Lower leg skin (tissue), 4 donors: ENCODE measurements at regions not wholly inside any gene's neighbourhood (a gene's known extent, or its start where the extent isn't known, plus 50 kb on each side); places are given as distances from the start of the nearest gene placed in this dataset.

Experiments
- DNase-seq, 2 donors: peaks; one replicate each; pipeline ENCODE4 v3.0.0-alpha.2; 2019; ENCODE audit warnings: low spot score in 2 of 2
- H3K4me3 ChIP-seq: fragments of 200-600 bp; sonication (generic); 2 replicates; pipeline ENCODE4 v1.5.1; 2017; ENCODE audit warnings: mild to moderate bottlenecking, low read depth; ENCODE audit not compliant: poor library complexity, severe bottlenecking
- CTCF ChIP-seq, 3 donors: fragments of 450-650 bp; IDR thresholded peaks; one replicate each; pipeline ENCODE4 v1.5.1; 2016; ENCODE audit warnings: antibody characterized with exemption in 3 of 3, mild to moderate bottlenecking in 3 of 3, moderate library complexity in 2 of 3
- POLR2A ChIP-seq, 2 donors: fragments of 450-650 bp; IDR thresholded peaks; one replicate each; pipeline ENCODE4 v1.6.1; 2016 to 2017; ENCODE audit warnings: antibody characterized with exemption in 2 of 2, mild to moderate bottlenecking in 1 of 2, moderate library complexity in 1 of 2
- WGBS, 2 donors: methylation state at CpG; one replicate each; pipeline ENCODE4 v1.1.5; 2018; 5-methylcytosine and 5-hydroxymethylcytosine counted together
- intact Hi-C: fragments of 100-400 bp; cut with DNase I; formaldehyde crosslinking; loops from one replicate; pipeline ENCODE4 v1.15.0; 2023; ENCODE audit warnings: low total_unique reads

GRCh38 chr13:64962404-64962803, 2267.7 kb downstream of the PCDH9 start:
- H3K4me3 ChIP-seq, result no peak overlapping the region
- DNase-seq, result no peak
- intact Hi-C loops, result no loop called here
- WGBS, 2 donors, result 70 to 90% methylated on average over 1 of the region's 1 CpG
- TF ChIP-seq CTCF (IDR thresholded peaks at IDR 0.05) (no peak), POLR2A (IDR thresholded peaks at IDR 0.05) (no peak)

- no peak for DNase-seq
- H3K4me3 ChIP-seq, result no peak overlapping the region
- 96% methylated on average over 15 of the region's 15 CpGs for WGBS, 2 donors
- intact Hi-C loops, result no loop called here
- no peak for TF ChIP-seq POLR2A (IDR thresholded peaks at IDR 0.05)
- no peak for TF ChIP-seq CTCF (IDR thresholded peaks at IDR 0.05)
Measured at GRCh38 chr13:64959276-64959675, 2270.9 kb downstream of the PCDH9 start.

GRCh38 chr13:64958106-64958505, 2272.0 kb downstream of the PCDH9 start:
- WGBS, 2 donors, result 88 to 91% methylated on average over 14 to 16 of the region's 16 CpGs
- intact Hi-C loops, result no loop called here
- DNase-seq, result no peak
- TF ChIP-seq POLR2A (IDR thresholded peaks at IDR 0.05) (no peak), CTCF (IDR thresholded peaks at IDR 0.05) (no peak)
- H3K4me3 ChIP-seq, result no peak overlapping the region

- DNase-seq, result no peak
- no peak for TF ChIP-seq CTCF (IDR thresholded peaks at IDR 0.05)
- no peak for TF ChIP-seq POLR2A (IDR thresholded peaks at IDR 0.05)
- intact Hi-C loops, result no loop called here
- WGBS, 2 donors, result 80 to 83% methylated on average over 5 of the region's 5 CpGs
- no peak overlapping the region for H3K4me3 ChIP-seq
Measured at GRCh38 chr13:64938660-64939059, 2291.5 kb downstream of the PCDH9 start.

- H3K4me3 ChIP-seq, result no peak overlapping the region
- intact Hi-C loops, result no loop called here
- DNase-seq, result no peak
- TF ChIP-seq POLR2A (IDR thresholded peaks at IDR 0.05) (no peak), CTCF (IDR thresholded peaks at IDR 0.05) (no peak)
- WGBS, 2 donors, result 38 to 54% methylated on average over 1 of the region's 1 CpG
Measured at GRCh38 chr13:64937302-64937701, 2292.8 kb downstream of the PCDH9 start.

GRCh38 chr13:64936879-64937278, 2293.3 kb downstream of the PCDH9 start:
- WGBS, 2 donors, result 71 to 83% methylated on average over 2 of the region's 2 CpGs
- TF ChIP-seq POLR2A (IDR thresholded peaks at IDR 0.05) (no peak), CTCF (IDR thresholded peaks at IDR 0.05) (no peak)
- H3K4me3 ChIP-seq, result no peak overlapping the region
- no peak for DNase-seq
- intact Hi-C loops, result no loop called here
